HG03280 (cell line): ENCODE measurements at regions not wholly inside any gene's neighbourhood (a gene's known extent, or its start where the extent isn't known, plus 50 kb on each side); places are given as distances from the start of the nearest gene placed in this dataset.

Experiments
- ATAC-seq: cut with Tn5 transposase; IDR thresholded peaks from one replicate; pipeline ENCODE4 v1.9.1; 2021; ENCODE audit warnings: mild to moderate bottlenecking, moderate library complexity; ENCODE audit not compliant: unreplicated experiment

- no peak for ATAC-seq
Observed at GRCh38 chr13:103405297-103405696, 339.1 kb upstream of the SLC10A2 start.

- ATAC-seq: no peak
Observed at GRCh38 chr13:103403814-103404213, 337.6 kb upstream of the SLC10A2 start.

GRCh38 chr13:103403148-103403740 lies 337.0 kb upstream of the SLC10A2 start:
- ATAC-seq: no peak

DNA sequence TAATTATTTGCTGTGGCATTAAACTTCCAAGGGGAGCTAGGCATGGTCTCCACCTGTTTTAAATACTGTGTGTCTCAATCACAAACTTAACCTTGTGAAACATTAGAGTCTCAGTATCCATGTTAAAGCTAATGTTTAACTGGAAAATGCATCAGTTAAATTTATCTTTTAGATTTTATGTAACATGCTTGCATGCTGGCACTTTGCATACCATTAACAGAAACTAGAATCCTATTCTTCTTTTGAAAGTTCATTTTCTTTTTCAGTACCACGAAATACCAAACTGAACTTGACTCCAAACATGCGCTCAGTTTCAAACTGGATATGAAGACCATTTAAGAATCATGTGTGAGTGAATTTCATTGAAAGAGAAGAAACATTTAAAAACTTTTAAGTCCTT lies 328.9 kb upstream of the SLC10A2 start:
- ATAC-seq: no peak

- no peak for ATAC-seq
Observed at GRCh38 chr13:103394618-103395017, 328.4 kb upstream of the SLC10A2 start.

- no peak for ATAC-seq
Observed at GRCh38 chr13:103391936-103392335, 325.7 kb upstream of the SLC10A2 start.

DNA sequence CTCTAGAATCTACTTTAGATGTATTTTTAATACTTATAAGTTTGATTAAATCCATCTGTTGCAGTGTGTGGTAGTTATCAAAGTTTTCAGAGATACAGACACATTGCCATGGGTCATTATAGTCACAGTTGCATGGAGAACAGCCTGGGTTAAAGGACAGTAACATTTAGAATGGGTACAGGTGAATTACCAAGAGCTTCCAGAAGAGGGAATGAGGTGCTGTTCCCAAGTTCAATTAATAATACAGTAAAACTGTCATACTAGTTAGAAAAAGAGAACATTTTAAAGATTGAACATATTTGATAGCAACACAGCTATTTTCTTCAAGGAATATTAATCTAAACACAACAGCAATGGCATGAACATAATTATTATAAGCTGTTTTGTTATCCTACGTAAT lies 322.6 kb upstream of the SLC10A2 start:
- ATAC-seq: no peak

DNA sequence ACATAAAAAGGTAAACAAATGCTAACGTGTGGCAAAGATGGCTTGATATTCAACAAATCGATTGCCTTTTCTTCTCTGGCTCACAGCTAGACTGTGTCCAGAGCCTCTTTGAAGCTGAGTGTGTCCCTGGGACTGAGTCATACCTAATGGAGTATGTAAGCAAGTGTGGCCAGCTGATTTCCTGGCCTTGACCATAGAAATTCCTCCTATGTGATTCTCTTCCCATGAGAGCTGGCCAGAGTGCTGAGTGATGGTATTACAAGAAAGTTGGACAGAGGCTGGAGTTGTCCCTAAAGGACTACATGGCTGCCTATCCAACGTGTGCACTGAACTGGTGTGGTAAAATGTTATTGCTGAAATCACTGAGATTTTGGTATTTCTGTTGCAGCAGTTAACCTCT lies 320.1 kb upstream of the SLC10A2 start:
- ATAC-seq: no peak

GRCh38 chr13:103373916-103374315 lies 307.7 kb upstream of the SLC10A2 start:
- ATAC-seq: no peak

DNA sequence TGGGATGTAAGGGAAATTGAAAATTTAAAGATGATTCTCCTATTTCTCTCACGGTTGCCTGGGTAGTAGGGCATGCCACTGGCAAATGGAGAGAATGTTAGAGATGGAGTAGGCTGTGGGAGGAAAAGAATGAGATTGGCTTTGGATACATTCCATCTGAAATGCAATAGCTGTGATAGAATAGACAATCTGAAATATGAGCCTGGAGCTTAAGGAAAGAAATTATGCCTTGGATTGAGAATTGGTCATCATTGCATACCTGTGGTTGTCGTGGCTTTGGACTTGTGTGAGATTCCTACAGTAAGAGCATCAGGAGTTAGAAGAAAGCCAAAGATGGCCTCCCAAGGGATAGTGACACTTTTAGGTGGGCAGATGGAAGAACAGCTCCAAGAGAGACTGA lies 305.1 kb upstream of the SLC10A2 start:
- no peak for ATAC-seq

GRCh38 chr13:103370790-103371189 lies 304.6 kb upstream of the SLC10A2 start:
- no peak for ATAC-seq

DNA sequence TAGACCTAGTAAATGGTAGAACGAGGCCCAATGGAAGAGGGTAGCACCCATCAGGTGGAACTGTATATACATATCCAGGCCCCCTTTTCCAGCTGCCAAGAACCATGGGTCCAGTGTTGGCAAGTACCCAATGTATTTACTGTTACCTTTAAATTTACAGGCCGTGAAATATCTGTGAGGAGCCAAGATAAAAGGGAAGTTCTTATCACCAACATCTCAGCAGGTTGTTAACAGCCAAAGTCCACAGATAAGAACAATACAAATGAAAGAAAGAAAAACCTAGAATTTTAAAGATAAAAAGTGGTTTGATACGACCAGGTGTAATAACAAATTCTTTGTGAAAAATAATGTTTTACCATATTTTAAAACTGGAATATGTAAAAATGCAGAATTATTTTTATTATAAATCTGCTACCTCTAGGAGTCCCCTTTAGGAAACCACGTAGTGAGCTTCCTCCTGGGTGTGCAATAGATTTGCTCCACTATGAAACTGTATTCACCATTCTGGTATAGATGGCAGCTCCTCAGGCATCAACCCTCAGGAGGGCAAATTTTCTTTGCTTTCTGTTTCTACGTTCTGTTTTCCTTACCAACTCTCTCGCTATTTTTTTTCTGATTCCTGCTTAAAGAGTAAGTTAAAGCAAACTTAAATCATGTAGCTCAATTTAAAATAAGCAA lies 292.2 kb upstream of the SLC10A2 start:
- no peak for ATAC-seq

DNA sequence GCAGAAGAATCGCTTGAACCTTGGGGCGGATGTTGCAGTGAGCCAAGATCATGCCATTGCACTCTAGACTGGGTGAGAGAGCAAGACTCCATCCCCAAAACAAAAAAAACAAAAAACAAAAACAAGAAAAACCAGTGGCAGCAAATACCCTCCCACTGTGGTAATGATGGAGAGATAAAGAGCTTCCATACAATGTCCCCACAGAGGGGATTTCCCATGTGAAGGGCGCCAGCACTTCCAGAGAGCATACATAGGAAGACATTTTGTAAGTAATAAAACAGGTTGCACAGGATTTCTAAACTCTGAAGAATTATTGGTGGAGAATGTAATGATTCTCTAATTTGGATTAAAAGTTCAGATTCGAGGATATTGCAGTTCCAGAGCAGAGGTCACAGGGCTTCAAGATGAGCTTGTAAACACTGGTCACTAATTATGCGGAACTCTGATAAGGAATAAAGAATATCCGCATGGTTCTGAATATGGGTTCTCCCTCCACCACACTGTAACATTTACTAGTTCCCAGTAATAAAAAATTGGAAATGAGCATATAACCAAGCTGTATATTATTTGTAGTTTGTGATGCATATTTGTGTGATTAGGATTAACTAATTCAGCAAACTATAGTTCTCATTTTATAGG lies 290.1 kb upstream of the SLC10A2 start:
- no peak for ATAC-seq

DNA sequence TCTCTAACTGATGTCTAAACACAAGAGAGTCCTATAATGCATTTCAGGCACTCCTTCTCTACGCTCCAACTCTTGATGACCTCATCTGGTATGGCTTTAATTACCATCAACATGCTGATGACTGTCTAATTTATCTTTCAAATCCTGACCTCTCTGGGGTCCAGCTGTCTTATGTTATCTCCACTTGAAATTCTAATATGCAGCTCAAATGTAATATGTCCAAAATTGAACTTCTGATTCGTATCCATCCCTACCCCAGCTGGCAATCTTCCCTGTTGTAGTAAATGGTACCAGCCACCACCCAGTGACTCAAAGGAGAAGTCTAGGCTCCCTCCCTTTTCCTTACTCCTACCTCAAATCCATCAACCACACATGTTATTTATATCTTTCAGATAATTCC lies 288.0 kb upstream of the SLC10A2 start:
- no peak for ATAC-seq

DNA sequence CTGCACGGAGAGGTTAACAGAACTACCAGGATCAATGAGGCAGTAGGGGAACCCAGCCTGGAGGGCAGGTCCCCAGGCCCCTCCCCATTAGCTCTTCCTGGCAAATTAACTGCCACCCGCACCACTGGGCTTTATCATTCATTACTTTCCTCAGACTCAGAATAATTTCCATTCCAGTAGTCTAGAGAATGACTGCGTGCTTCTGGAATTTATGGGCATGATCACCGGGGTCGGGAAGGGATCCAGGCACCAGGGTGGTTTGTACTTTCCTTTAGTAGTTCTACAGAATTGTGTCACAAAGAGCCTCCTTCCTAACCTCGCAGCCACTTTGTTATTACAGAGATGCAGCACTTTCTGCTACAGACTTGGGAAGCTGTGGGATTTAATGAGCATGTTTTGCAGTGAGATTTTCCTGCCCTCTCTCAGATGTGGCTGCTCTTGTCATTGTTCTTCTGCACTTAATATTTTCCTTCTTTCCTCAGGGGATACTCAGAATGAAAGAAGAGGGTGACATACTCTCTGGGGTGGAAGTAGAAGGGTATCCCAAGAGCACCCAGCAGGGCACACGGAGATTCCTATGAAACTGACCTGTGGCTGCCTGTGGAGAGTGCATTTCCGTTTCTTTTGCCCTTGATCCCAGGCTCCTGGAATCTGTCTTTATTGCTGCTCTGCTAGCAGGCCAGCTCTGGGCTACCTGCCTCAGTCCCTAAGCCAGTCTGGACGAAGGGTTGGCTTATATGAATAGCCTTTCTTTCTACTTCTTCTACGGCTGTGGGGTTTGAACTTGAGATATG lies 285.0 kb upstream of the SLC10A2 start:
- no peak for ATAC-seq

GRCh38 chr13:103350147-103350546 lies 283.9 kb upstream of the SLC10A2 start:
- no peak for ATAC-seq

DNA sequence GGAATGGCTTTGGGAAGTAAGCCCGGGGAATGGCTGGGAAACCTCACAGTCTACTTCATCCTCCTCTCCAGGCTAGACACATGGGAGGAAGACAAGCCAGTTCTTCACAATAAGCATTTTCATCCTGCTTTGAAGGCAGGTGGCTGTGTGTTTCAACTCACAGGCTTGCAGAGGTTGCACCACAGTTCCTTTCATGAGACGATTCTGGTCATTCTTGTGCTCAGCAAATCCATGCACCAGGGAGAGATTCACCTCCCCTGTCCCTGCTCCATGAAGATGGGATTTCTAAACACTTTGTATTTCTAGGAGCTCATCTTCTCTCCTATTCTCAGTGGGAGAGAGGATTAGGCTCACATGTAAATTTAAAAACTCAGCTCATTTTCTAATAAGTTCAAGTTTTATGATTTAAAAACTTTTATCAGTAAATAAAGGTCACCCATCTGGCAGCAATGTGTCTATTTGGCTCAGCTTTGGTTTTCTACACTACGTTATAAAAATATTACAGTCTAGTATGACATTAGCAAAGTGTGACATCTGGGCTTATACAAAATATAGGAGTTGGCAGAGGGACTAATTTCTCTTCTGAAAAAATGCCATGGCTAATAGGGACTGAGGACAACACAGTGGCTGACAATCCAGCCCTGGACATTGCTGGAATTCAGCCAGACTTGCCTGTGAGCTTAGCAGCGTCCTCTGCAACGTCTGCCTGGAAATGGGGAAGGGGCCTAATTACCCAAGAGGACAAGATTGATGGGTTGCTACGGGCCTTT lies 283.2 kb upstream of the SLC10A2 start:
- no peak for ATAC-seq

DNA sequence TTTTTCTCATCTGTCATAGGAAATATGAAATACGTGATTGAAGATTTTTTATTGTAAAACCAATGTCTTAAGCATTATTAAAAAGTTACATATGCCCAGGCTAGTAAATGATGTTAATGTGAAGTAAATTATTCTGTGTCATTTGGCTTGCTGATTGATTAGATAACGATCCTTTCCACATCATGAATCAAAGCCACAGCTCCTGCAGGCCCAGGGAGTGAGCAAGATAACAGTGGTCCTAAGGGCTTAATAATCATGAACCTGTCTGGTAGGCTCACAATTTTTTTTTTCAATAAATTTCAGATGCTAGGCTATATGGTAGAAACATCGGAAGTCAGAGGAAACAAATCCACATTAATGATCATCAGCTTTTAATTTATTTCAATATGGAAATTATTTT lies 269.0 kb upstream of the SLC10A2 start:
- no peak for ATAC-seq

- no peak for ATAC-seq
Observed at GRCh38 chr13:103331924-103332323, 265.7 kb upstream of the SLC10A2 start.

- ATAC-seq: no peak
Observed at GRCh38 chr13:103328899-103329298, 262.7 kb upstream of the SLC10A2 start.

- no peak for ATAC-seq
Observed at GRCh38 chr13:103326326-103326725, 260.1 kb upstream of the SLC10A2 start.
